PC-3 (cell line): ENCODE measurements at regions not wholly inside any gene's neighbourhood (a gene's known extent, or its start where the extent isn't known, plus 50 kb on each side); places are given as distances from the start of the nearest gene placed in this dataset.

ENCODE experiments used
- ATAC-seq: fragments of 200-7000 bp; cut with Tn5 transposase; 2 replicates; pipeline ENCODE4 v1.9.1; 2020; ENCODE audit warnings: mild to moderate bottlenecking, moderate library complexity
- BruUV-seq: library from RNA; stranded (reverse); fragments of 400-500 nt; replicated peaks from 2 replicates; lab custom pipeline; 2021; lab: Mats Ljungman, UMichigan
- CTCF ChIA-PET: fragments of 300-600 bp; sonication (Branson Sonifier 250); formaldehyde crosslinking; loops from one replicate; lab custom pipeline; 2022; ENCODE audit warnings: antibody characterized with exemption; lab: Charles Lee
- POLR2A ChIA-PET: fragments of 300-600 bp; sonication (Branson Sonifier 250); formaldehyde crosslinking; loops from one replicate; lab custom pipeline; 2022; ENCODE audit warnings: antibody characterized with exemption; ENCODE audit not compliant: unreplicated experiment; lab: Charles Lee
- DNase-seq: peaks from one replicate; pipeline ENCODE4 v3.0.0-alpha.2; 2015
- H2AFZ ChIP-seq: fragments of 300-600 bp; sonication (generic); 2 replicates; pipeline ENCODE4 v1.6.0; 2016; ENCODE audit warnings: antibody characterized with exemption, low read length
- H3F3A ChIP-seq: fragments of 300-600 bp; sonication (generic); one replicate; pipeline ENCODE4 v1.6.0; 2017; ENCODE audit warnings: antibody characterized with exemption, low read length, control low read depth, mild to moderate bottlenecking; ENCODE audit not compliant: unreplicated experiment
- H3K27ac ChIP-seq: fragments of 300-600 bp; sonication (generic); 2 replicates; pipeline ENCODE4 v1.5.1; 2016; ENCODE audit warnings: mild to moderate bottlenecking, low read length
- H3K27me3 ChIP-seq: fragments of 300-600 bp; sonication (generic); 2 replicates; pipeline ENCODE4 v1.6.1; 2016; ENCODE audit warnings: low read length, mixed read lengths
- H3K36me3 ChIP-seq: fragments of 300-600 bp; sonication (generic); 2 replicates; pipeline ENCODE4 v1.6.1; 2016; ENCODE audit warnings: low read depth, mixed run types, low read length, mixed read lengths
- H3K4me1 ChIP-seq: fragments of 300-600 bp; sonication (generic); 2 replicates; pipeline ENCODE4 v1.5.1; 2016; ENCODE audit warnings: low read length; ENCODE audit not compliant: insufficient read depth
- H3K4me2 ChIP-seq: fragments of 300-600 bp; sonication (generic); 2 replicates; pipeline ENCODE4 v1.6.0; 2016; ENCODE audit warnings: low read length
- H3K4me3 ChIP-seq: fragments of 300-600 bp; sonication (generic); 2 replicates; pipeline ENCODE4 v1.5.1; 2016; ENCODE audit warnings: mild to moderate bottlenecking, low read length, mixed read lengths
- H3K79me2 ChIP-seq: fragments of 300-600 bp; sonication (generic); 2 replicates; pipeline ENCODE4 v1.6.1; 2017; ENCODE audit warnings: low read length, mixed read lengths
- H3K9ac ChIP-seq: fragments of 300-600 bp; sonication (generic); 2 replicates; pipeline ENCODE4 v1.6.0; 2016; ENCODE audit warnings: mild to moderate bottlenecking, low read length
- H3K9me2 ChIP-seq: fragments of 300-600 bp; sonication (generic); replicated peaks from 2 replicates; pipeline ENCODE4 v1.6.1; 2016; ENCODE audit warnings: mixed run types, low read length, mixed read lengths
- H3K9me3 ChIP-seq: fragments of 300-600 bp; sonication (generic); 2 replicates; pipeline ENCODE4 v1.6.1; 2016; ENCODE audit warnings: low read length, mixed read lengths
- H4K20me1 ChIP-seq: fragments of 300-600 bp; sonication (generic); 2 replicates; pipeline ENCODE4 v1.6.1; 2016; ENCODE audit warnings: low read length, mixed read lengths
- CTCF ChIP-seq: fragments of 300-600 bp; sonication (generic); conservative IDR thresholded peaks from 2 replicates; pipeline ENCODE4 v1.5.1; 2017; ENCODE audit warnings: antibody characterized with exemption, low read depth, mild to moderate bottlenecking, low read length
- EZH2 ChIP-seq: fragments of 300-600 bp; sonication (generic); IDR thresholded peaks from one replicate; pipeline ENCODE4 v1.6.1; 2017; ENCODE audit warnings: antibody characterized with exemption, mild to moderate bottlenecking, low read length; ENCODE audit not compliant: unreplicated experiment
- EZH2phosphoT487 ChIP-seq: fragments of 300-600 bp; sonication (generic); IDR thresholded peaks from 2 replicates; pipeline ENCODE4 v1.6.1; 2018; ENCODE audit warnings: mild to moderate bottlenecking, antibody characterized with exemption, low read length, borderline replicate concordance
- intact Hi-C: fragments of 100-400 bp; cut with micrococcal nuclease; formaldehyde crosslinking; loops from 2 replicates; pipeline ENCODE4 v1.9.0; 2023

DNA sequence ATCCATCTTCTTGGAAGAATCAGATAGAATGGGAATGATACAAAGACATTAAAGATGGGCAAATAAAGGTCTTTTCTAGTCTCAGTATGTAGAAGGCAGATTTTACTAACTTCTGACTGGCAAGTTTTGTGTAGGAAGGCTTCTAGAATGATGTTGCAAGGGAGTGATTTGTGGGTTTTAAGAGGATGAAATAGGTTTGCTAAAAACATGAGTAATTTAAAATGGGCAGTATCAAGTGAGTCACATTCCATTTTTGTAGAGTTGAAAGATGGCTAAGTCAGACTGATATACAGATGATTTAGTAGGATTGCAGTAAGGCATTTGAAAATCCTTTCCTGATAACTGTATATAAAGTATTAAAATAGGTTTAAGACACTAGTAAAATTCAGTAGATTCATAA, 777.4 kb downstream of the SORCS1 start:
- DNase-seq, result peak; percentile 54
- Histone ChIP-seq H3K27me3 (no peaks in the 10 kb centered on the region), H2AFZ (no peak overlapping the region), H3K36me3 (no peaks in the 10 kb centered on the region), H3K4me3 (no peak overlapping the region), H3K9ac (no peak overlapping the region), H3K79me2 (no peaks in the 10 kb centered on the region), H3K27ac (no peak overlapping the region), H3K4me1 (peaks cover 23% of the 10 kb centered on the region), H3K9me2 (no peaks in the 10 kb centered on the region), H3F3A (no peaks in the 10 kb centered on the region), H3K4me2 (no peak overlapping the region), H4K20me1 (no peaks in the 10 kb centered on the region), H3K9me3 (no peaks in the 10 kb centered on the region)
- ATAC-seq, result no peak
- ChIA-PET CTCF (no interaction called here), POLR2A (no interaction called here)
- intact Hi-C loops, result no loop called here
- BruUV-seq, result no TSS peak
- no peak for TF ChIP-seq EZH2
- TF ChIP-seq CTCF, result no peak
- no peak for TF ChIP-seq EZH2phosphoT487

- no peaks in the 10 kb centered on the region for H3F3A ChIP-seq
- ChIA-PET POLR2A (no interaction called here), CTCF (no interaction called here)
- H3K4me2 ChIP-seq, result no peak overlapping the region
- no peaks in the 10 kb centered on the region for H3K36me3 ChIP-seq
- no peak overlapping the region for H3K9ac ChIP-seq
- no peak overlapping the region for H3K27ac ChIP-seq
- H3K4me3 ChIP-seq, result no peak overlapping the region
- H3K79me2 ChIP-seq, result no peaks in the 10 kb centered on the region
- TF ChIP-seq CTCF, result no peak
- TF ChIP-seq EZH2phosphoT487, result no peak
- no peak for TF ChIP-seq EZH2
- intact Hi-C loops, result no loop called here
- no peaks in the 10 kb centered on the region for H3K9me3 ChIP-seq
- H2AFZ ChIP-seq, result 0 out of 2 replicates have a peak overlapping the region, but pooled peaks have one; percentile 30
- no peaks in the 10 kb centered on the region for H4K20me1 ChIP-seq
- ATAC-seq (no peak), DNase-seq (no peak)
- peaks cover 21% of the 10 kb centered on the region for H3K4me1 ChIP-seq
- H3K9me2 ChIP-seq, result no peaks in the 10 kb centered on the region
- no TSS peak for BruUV-seq
- H3K27me3 ChIP-seq, result no peaks in the 10 kb centered on the region
Observed at GRCh38 chr10:106384496-106384895, 780.0 kb downstream of the SORCS1 start.

DNA sequence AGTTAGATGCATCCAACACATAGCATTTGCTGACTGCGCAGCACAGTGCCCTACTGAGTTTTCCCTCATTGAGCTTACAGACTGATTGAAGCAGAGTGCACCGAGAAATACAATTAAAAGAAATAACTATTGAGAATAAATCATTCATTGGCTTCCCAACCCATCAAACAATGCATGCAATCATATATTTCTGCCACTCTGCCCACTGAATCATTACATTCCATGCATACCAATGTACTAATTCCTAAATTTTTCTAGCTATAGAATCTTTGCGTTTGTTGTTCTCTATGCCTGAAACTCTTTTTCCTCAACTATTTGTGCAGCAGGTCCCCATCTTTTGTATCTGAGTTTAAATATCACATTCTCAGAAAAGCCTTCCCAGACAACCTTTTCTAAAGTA, 783.8 kb downstream of the SORCS1 start:
- Histone ChIP-seq H3K27ac (no peak overlapping the region), H3F3A (no peaks in the 10 kb centered on the region), H3K9ac (no peak overlapping the region), H2AFZ (peak overlapping the region; percentile 53; the same call in 1 of the 2 replicates), H3K4me1 (peaks cover 12% of the 10 kb centered on the region), H3K9me2 (no peaks in the 10 kb centered on the region), H3K4me2 (peak overlapping the region; percentile 51), H3K9me3 (no peaks in the 10 kb centered on the region), H3K4me3 (no peak overlapping the region), H4K20me1 (no peaks in the 10 kb centered on the region), H3K27me3 (no peaks in the 10 kb centered on the region), H3K79me2 (no peaks in the 10 kb centered on the region), H3K36me3 (no peaks in the 10 kb centered on the region)
- DNase-seq (peak; percentile 60), ATAC-seq (no peak)
- ChIA-PET POLR2A (no interaction called here), CTCF (interaction anchor here (0.5 to 0.6 kb wide), 2 partner anchors 24 to 28 kb away, joined by 4 to 5 read pairs; no protein-coding TSS in a partner anchor)
- TF ChIP-seq EZH2 (no peak), EZH2phosphoT487 (no peak), CTCF (no peak)
- intact Hi-C loops, result no loop called here
- BruUV-seq, result no TSS peak
